ENCODE measurements at regions not wholly inside any gene's neighbourhood (a gene's known extent, or its start where the extent isn't known, plus 50 kb on each side); places are given as distances from the start of the nearest gene placed in this dataset.
"Not testable (repeated sequence)": the region's sequence is repeated elsewhere in the genome, so short reads cannot be mapped to it uniquely, and the experiment has no call there.

DNA sequence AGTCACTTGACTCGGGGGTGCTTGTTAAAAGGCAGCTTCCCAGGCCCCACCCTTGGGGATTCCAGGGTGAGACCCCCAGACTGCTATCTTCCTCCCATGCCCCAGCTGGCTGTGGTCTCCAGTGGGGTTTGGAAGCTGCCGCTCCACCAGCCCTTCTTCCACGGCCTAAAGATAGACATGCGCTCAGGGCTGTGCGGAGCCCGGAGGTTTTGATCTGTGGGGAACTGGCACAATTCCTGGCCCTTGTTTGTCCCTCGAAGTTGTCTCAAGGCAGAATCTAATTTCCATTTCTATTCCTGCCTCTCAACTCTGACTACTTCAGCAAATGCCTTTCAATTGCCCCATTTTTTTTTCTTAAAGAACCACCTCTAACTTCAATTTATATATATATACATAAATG is 120.7 kb upstream of the SRSF6 start:
- no peak overlapping the region for H3K4me3 ChIP-seq (ENCODE audit: low read depth in 1 of 2, low read length in 2 of 2)
- DNase-seq = no peak
- no peak overlapping the region for H3K4me2 ChIP-seq (ENCODE audit: insufficient read depth, low read length)
- no peak overlapping the region for H3K9ac ChIP-seq (ENCODE audit: low read depth, low read length)
- no peaks in the 10 kb centered on the region for H3K4me1 ChIP-seq (ENCODE audit: insufficient read depth, low read length)
- H3K9me3 ChIP-seq (ENCODE audit: insufficient read depth, low read length, severe bottlenecking) = peaks cover 28% of the 10 kb centered on the region
- no peak overlapping the region for H3K27ac ChIP-seq (ENCODE audit: low read length)
- no peak overlapping the region for H2AFZ ChIP-seq (ENCODE audit: low read depth, low read length)
- ATAC-seq (ENCODE audit: insufficient read depth, low read depth) = no peak
- H3K36me3 ChIP-seq (ENCODE audit: insufficient read depth, low read length) = no peaks in the 10 kb centered on the region
- no peak for TF ChIP-seq EZH2 (IDR thresholded peaks at IDR 0.05; ENCODE audit: borderline replicate concordance, low read depth, low read length, severe bottlenecking)
- TF ChIP-seq, protein P1, sequence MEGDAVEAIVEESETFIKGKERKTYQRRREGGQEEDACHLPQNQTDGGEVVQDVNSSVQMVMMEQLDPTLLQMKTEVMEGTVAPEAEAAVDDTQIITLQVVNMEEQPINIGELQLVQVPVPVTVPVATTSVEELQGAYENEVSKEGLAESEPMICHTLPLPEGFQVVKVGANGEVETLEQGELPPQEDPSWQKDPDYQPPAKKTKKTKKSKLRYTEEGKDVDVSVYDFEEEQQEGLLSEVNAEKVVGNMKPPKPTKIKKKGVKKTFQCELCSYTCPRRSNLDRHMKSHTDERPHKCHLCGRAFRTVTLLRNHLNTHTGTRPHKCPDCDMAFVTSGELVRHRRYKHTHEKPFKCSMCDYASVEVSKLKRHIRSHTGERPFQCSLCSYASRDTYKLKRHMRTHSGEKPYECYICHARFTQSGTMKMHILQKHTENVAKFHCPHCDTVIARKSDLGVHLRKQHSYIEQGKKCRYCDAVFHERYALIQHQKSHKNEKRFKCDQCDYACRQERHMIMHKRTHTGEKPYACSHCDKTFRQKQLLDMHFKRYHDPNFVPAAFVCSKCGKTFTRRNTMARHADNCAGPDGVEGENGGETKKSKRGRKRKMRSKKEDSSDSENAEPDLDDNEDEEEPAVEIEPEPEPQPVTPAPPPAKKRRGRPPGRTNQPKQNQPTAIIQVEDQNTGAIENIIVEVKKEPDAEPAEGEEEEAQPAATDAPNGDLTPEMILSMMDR (IDR thresholded peaks at IDR 0.05; ENCODE audit: borderline replicate concordance, extremely low read depth, low read length, poor library complexity, severe bottlenecking) = no peak
- no peaks in the 10 kb centered on the region for H3K27me3 ChIP-seq (ENCODE audit: insufficient read depth, low read length, poor library complexity)
- H3K79me2 ChIP-seq (ENCODE audit: insufficient read depth, low read length) = no peaks in the 10 kb centered on the region
- H4K20me1 ChIP-seq (ENCODE audit: insufficient read depth, low read length) = no peaks in the 10 kb centered on the region

DNA sequence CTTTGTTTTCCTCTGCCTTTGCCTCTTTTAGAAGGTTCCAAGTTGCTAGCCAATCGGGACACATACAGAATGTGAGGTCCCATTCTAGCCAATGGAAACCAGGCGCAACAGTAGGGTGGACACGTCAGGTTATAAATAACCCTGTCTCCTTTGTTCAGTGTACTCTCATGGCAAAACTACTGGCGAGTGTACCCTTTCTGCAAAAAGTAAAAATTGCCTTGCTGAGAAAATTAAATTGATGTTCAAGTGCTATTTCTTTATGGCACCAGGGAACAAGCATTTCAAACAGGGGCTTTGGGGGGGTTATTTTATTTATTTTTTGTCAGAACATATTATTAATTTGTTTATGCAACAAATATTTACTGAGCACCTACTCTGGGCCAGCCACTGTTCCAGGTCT is 123.6 kb upstream of the SRSF6 start:
- no peaks in the 10 kb centered on the region for H3K36me3 ChIP-seq (ENCODE audit: insufficient read depth, low read length)
- H4K20me1 ChIP-seq (ENCODE audit: insufficient read depth, low read length) = no peaks in the 10 kb centered on the region
- no peak overlapping the region for H3K27ac ChIP-seq (ENCODE audit: low read length)
- peaks cover 21% of the 10 kb centered on the region for H3K9me3 ChIP-seq (ENCODE audit: insufficient read depth, low read length, severe bottlenecking)
- no peak overlapping the region for H3K4me3 ChIP-seq (ENCODE audit: low read depth in 1 of 2, low read length in 2 of 2)
- H3K27me3 ChIP-seq (ENCODE audit: insufficient read depth, low read length, poor library complexity) = no peaks in the 10 kb centered on the region
- ATAC-seq (ENCODE audit: insufficient read depth, low read depth) (no peak), DNase-seq (no peak)
- no peaks in the 10 kb centered on the region for H3K4me1 ChIP-seq (ENCODE audit: insufficient read depth, low read length)
- H3K9ac ChIP-seq (ENCODE audit: low read depth, low read length) = no peak overlapping the region
- H3K79me2 ChIP-seq (ENCODE audit: insufficient read depth, low read length) = no peaks in the 10 kb centered on the region
- H3K4me2 ChIP-seq (ENCODE audit: insufficient read depth, low read length) = no peak overlapping the region
- H2AFZ ChIP-seq (ENCODE audit: low read depth, low read length) = no peak overlapping the region
- TF ChIP-seq, protein P1 (IDR thresholded peaks at IDR 0.05; ENCODE audit: borderline replicate concordance, extremely low read depth, low read length, poor library complexity, severe bottlenecking) = no peak
- TF ChIP-seq EZH2 (IDR thresholded peaks at IDR 0.05; ENCODE audit: borderline replicate concordance, low read depth, low read length, severe bottlenecking) = no peak

DNA sequence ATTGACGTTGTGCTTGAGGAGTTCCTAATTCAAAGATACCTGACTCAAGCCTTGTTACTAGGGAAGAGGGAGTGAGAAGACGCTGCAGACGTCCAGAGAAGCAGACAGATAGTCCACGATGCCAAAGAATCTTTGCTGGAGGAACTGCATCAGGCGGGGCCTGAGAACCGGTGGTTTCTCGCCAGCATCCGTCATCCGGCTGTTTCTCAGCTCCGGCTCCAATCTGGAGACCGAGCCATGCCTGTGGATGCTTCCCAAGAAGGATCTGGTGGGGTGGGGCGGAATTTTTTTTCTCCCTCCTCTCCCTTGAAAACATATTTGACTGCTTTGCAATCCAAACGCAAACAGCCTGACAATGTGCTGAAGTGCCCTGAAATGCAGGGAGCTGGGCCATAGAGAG is 125.8 kb upstream of the SRSF6 start:
- no peak for DNase-seq
- Histone ChIP-seq H3K4me1 (ENCODE audit: insufficient read depth, low read length) (no peaks in the 10 kb centered on the region), H2AFZ (ENCODE audit: low read depth, low read length) (no peak overlapping the region), H3K27ac (ENCODE audit: low read length) (no peak overlapping the region), H3K4me3 (ENCODE audit: low read depth in 1 of 2, low read length in 2 of 2) (no peak overlapping the region), H3K79me2 (ENCODE audit: insufficient read depth, low read length) (no peaks in the 10 kb centered on the region), H3K9ac (ENCODE audit: low read depth, low read length) (no peak overlapping the region), H3K9me3 (ENCODE audit: insufficient read depth, low read length, severe bottlenecking) (peaks cover 21% of the 10 kb centered on the region), H3K27me3 (ENCODE audit: insufficient read depth, low read length, poor library complexity) (no peaks in the 10 kb centered on the region), H4K20me1 (ENCODE audit: insufficient read depth, low read length) (no peaks in the 10 kb centered on the region), H3K36me3 (ENCODE audit: insufficient read depth, low read length) (no peaks in the 10 kb centered on the region), H3K4me2 (ENCODE audit: insufficient read depth, low read length) (no peak overlapping the region)
- TF ChIP-seq, protein P1 (IDR thresholded peaks at IDR 0.05; ENCODE audit: borderline replicate concordance, extremely low read depth, low read length, poor library complexity, severe bottlenecking) = no peak
- no peak for TF ChIP-seq EZH2 (IDR thresholded peaks at IDR 0.05; ENCODE audit: borderline replicate concordance, low read depth, low read length, severe bottlenecking)
- no peak for ATAC-seq (ENCODE audit: insufficient read depth, low read depth)

DNA sequence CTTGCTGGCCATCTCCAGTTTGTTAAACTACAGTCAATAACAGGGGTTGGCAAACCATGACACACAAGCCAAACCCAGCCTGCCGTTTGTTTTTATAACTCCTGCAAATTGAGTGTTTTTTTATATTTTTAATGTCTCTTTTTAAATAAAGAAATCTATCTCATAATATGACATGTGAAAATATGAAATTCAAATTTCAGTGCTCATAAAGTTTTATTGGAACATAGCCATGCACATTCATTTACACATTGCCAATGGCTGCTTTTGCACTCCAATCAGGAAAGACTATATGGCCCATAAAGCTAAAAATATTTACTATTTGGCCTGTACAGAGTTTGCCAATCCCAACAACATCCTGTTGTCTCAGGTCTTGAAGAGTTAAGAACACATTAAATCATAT is 129.0 kb upstream of the SRSF6 start:
- TF ChIP-seq EZH2 (IDR thresholded peaks at IDR 0.05; ENCODE audit: borderline replicate concordance, low read depth, low read length, severe bottlenecking) = no peak
- ATAC-seq (ENCODE audit: insufficient read depth, low read depth) (no peak), DNase-seq (no peak)
- no peak overlapping the region for H3K4me2 ChIP-seq (ENCODE audit: insufficient read depth, low read length)
- H4K20me1 ChIP-seq (ENCODE audit: insufficient read depth, low read length) = no peaks in the 10 kb centered on the region
- no peaks in the 10 kb centered on the region for H3K27me3 ChIP-seq (ENCODE audit: insufficient read depth, low read length, poor library complexity)
- no peaks in the 10 kb centered on the region for H3K36me3 ChIP-seq (ENCODE audit: insufficient read depth, low read length)
- H3K79me2 ChIP-seq (ENCODE audit: insufficient read depth, low read length) = no peaks in the 10 kb centered on the region
- H3K9me3 ChIP-seq (ENCODE audit: insufficient read depth, low read length, severe bottlenecking) = peaks cover 2% of the 10 kb centered on the region
- H3K9ac ChIP-seq (ENCODE audit: low read depth, low read length) = no peak overlapping the region
- no peak overlapping the region for H2AFZ ChIP-seq (ENCODE audit: low read depth, low read length)
- H3K27ac ChIP-seq (ENCODE audit: low read length) = no peak overlapping the region
- H3K4me3 ChIP-seq (ENCODE audit: low read depth in 1 of 2, low read length in 2 of 2) = no peak overlapping the region
- H3K4me1 ChIP-seq (ENCODE audit: insufficient read depth, low read length) = no peaks in the 10 kb centered on the region

DNA sequence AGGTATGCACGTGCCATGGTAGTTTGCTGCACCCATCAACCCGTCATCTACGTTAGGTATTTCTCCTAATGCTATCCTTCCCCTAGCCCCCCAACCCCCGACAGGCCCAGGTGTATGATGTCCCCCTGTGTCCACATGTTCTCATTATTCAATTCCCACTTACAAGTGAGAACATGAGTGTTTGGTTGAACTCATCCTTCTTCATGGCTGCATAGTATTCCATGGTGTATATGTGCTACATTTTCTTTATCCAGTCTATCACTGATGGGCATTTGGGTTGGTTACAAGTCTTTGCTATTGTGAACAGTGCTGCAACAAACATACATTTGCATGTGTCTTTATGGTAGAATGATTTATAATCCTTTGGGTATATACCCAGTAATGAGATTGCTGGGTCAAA is 130.5 kb upstream of the SRSF6 start:
- H3K27ac ChIP-seq (ENCODE audit: low read length); H3K4me1 ChIP-seq (ENCODE audit: insufficient read depth, low read length); H3K9me3 ChIP-seq (ENCODE audit: insufficient read depth, low read length, severe bottlenecking); ATAC-seq (ENCODE audit: insufficient read depth, low read depth); H3K36me3 ChIP-seq (ENCODE audit: insufficient read depth, low read length); H4K20me1 ChIP-seq (ENCODE audit: insufficient read depth, low read length); H3K4me3 ChIP-seq (ENCODE audit: low read depth in 1 of 2, low read length in 2 of 2); H3K27me3 ChIP-seq (ENCODE audit: insufficient read depth, low read length, poor library complexity); H2AFZ ChIP-seq (ENCODE audit: low read depth, low read length); H3K4me2 ChIP-seq (ENCODE audit: insufficient read depth, low read length); H3K9ac ChIP-seq (ENCODE audit: low read depth, low read length); DNase-seq; H3K79me2 ChIP-seq (ENCODE audit: insufficient read depth, low read length): not testable (repeated sequence)
